ENCODE measurements at regions not wholly inside any gene's neighbourhood (a gene's known extent, or its start where the extent isn't known, plus 50 kb on each side); places are given as distances from the start of the nearest gene placed in this dataset.

- H3K4me3 ChIP-seq (ENCODE audit: low read depth, low read length) = no peak overlapping the region
- no peak for DNase-seq (ENCODE audit: low read depth)
- TF ChIP-seq, protein P1, sequence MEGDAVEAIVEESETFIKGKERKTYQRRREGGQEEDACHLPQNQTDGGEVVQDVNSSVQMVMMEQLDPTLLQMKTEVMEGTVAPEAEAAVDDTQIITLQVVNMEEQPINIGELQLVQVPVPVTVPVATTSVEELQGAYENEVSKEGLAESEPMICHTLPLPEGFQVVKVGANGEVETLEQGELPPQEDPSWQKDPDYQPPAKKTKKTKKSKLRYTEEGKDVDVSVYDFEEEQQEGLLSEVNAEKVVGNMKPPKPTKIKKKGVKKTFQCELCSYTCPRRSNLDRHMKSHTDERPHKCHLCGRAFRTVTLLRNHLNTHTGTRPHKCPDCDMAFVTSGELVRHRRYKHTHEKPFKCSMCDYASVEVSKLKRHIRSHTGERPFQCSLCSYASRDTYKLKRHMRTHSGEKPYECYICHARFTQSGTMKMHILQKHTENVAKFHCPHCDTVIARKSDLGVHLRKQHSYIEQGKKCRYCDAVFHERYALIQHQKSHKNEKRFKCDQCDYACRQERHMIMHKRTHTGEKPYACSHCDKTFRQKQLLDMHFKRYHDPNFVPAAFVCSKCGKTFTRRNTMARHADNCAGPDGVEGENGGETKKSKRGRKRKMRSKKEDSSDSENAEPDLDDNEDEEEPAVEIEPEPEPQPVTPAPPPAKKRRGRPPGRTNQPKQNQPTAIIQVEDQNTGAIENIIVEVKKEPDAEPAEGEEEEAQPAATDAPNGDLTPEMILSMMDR (IDR thresholded peaks at IDR 0.05; ENCODE audit: low read depth, low read length, missing control alignments) = no peak
Measured at GRCh38 chr6:90439586-90439985, 142.9 kb upstream of the BACH2 start.

- no peak for DNase-seq (ENCODE audit: low read depth)
- TF ChIP-seq, protein P1 (IDR thresholded peaks at IDR 0.05; ENCODE audit: low read depth, low read length, missing control alignments) = no peak
- H3K4me3 ChIP-seq (ENCODE audit: low read depth, low read length) = no peak overlapping the region
Measured at GRCh38 chr6:90436403-90436802, 139.8 kb upstream of the BACH2 start.

GRCh38 chr6:90435207-90435899, 138.7 kb upstream of the BACH2 start:
- H3K4me3 ChIP-seq (ENCODE audit: low read depth, low read length) = no peak overlapping the region
- TF ChIP-seq, protein P1 (IDR thresholded peaks at IDR 0.05; ENCODE audit: low read depth, low read length, missing control alignments) = no peak
- DNase-seq (ENCODE audit: low read depth) = no peak

- H3K4me3 ChIP-seq (ENCODE audit: low read depth, low read length) = no peak overlapping the region
- TF ChIP-seq, protein P1 (IDR thresholded peaks at IDR 0.05; ENCODE audit: low read depth, low read length, missing control alignments) = no peak
- no peak for DNase-seq (ENCODE audit: low read depth)
Measured at GRCh38 chr6:90434094-90434493, 137.5 kb upstream of the BACH2 start.

- H3K4me3 ChIP-seq (ENCODE audit: low read depth, low read length) = no peak overlapping the region
- TF ChIP-seq, protein P1 (IDR thresholded peaks at IDR 0.05; ENCODE audit: low read depth, low read length, missing control alignments) = no peak
- no peak for DNase-seq (ENCODE audit: low read depth)
Measured at GRCh38 chr6:90432937-90433336, 136.3 kb upstream of the BACH2 start.

- TF ChIP-seq, protein P1 (IDR thresholded peaks at IDR 0.05; ENCODE audit: low read depth, low read length, missing control alignments) = no peak
- DNase-seq (ENCODE audit: low read depth) = no peak
- no peak overlapping the region for H3K4me3 ChIP-seq (ENCODE audit: low read depth, low read length)
Measured at GRCh38 chr6:90432041-90432775, 135.6 kb upstream of the BACH2 start.

All from GM12864 (cell line).